ENCODE measurements at regions not wholly inside any gene's neighbourhood (a gene's known extent, or its start where the extent isn't known, plus 50 kb on each side); places are given as distances from the start of the nearest gene placed in this dataset.

DNA sequence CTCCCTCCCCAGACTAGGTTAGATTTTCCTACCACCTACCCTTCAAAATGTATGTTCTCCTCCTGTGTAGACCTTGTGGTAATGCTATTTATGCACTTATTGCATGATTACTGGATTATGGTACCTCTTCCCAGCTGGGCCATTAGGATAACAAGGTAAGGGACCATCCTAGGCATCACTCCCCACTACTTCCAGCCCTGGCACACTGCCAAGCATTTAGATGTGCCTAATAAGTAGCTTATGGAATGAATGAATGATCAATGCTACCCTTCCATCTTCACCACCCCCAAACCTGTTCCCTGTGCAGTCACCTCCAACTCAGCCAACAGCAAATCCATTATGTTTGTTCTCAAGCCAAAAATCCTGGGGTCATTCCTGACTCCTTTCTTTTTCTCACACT, 93.4 kb downstream of the C1QL2 start:
- intact Hi-C loops (cut with micrococcal nuclease; ENCODE audit: unreplicated experiment) (no loop called here), in situ Hi-C loops (cut with HindIII; ENCODE audit: extremely low pct_ligation_motif_present, low pct_unique_long_range_greater_than_20kb) (no loop called here)
- H3K4me3 ChIP-seq (replicated peaks in 1 of 3; ENCODE audit: insufficient read depth in 1 of 3, low read depth in 2 of 3, low read length in 3 of 3), result no peak overlapping the region
- H3K79me2 ChIP-seq (ENCODE audit: insufficient read depth, low read length), result no peaks in the 10 kb centered on the region
- H3K4me1 ChIP-seq (ENCODE audit: insufficient read depth, low read length), result no peaks in the 10 kb centered on the region
- no peaks in the 10 kb centered on the region for H3K36me3 ChIP-seq (replicated peaks in 1 of 2; ENCODE audit: control insufficient read depth in 1 of 2, insufficient read depth in 2 of 2, low read length in 2 of 2)
- ATAC-seq, result no peak
- no peaks in the 10 kb centered on the region; a peak in 1 of 5 replicates for H3K27me3 ChIP-seq (ENCODE audit: control insufficient read depth in 1 of 2, insufficient read depth in 2 of 2, low read length in 2 of 2)
- no peaks in the 10 kb centered on the region for H3K9me3 ChIP-seq (ENCODE audit: low read length)
- H4K20me1 ChIP-seq (ENCODE audit: insufficient read depth, low read length), result no peaks in the 10 kb centered on the region
- DNase-seq (ENCODE audit: low spot score), result no peak
- ChIA-PET CTCF (ENCODE audit: low intra/inter-chr PET ratio, low total read pairs) (no interaction called here), POLR2A (no interaction called here)
- H3K9ac ChIP-seq (ENCODE audit: insufficient read depth, low read depth, low read length), result no peak overlapping the region
- no peak overlapping the region for H2AFZ ChIP-seq (ENCODE audit: low read length)
- TF ChIP-seq, protein P1, sequence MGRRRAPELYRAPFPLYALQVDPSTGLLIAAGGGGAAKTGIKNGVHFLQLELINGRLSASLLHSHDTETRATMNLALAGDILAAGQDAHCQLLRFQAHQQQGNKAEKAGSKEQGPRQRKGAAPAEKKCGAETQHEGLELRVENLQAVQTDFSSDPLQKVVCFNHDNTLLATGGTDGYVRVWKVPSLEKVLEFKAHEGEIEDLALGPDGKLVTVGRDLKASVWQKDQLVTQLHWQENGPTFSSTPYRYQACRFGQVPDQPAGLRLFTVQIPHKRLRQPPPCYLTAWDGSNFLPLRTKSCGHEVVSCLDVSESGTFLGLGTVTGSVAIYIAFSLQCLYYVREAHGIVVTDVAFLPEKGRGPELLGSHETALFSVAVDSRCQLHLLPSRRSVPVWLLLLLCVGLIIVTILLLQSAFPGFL (CRISPR knock-in tag; IDR thresholded peaks at IDR 0.05), result no peak
- TF ChIP-seq RFX1 (IDR thresholded peaks at IDR 0.05) (no peak), RORA (CRISPR knock-in tag; IDR thresholded peaks at IDR 0.05) (no peak), NFAT5 (CRISPR knock-in tag; IDR thresholded peaks at IDR 0.05) (no peak), LCORL (IDR thresholded peaks at IDR 0.05) (peak; percentile 72; the same call in 1 of the 2 replicates), LCORL (CRISPR knock-in tag; IDR thresholded peaks at IDR 0.05) (no peak), STAG1 (CRISPR knock-in tag; IDR thresholded peaks at IDR 0.05) (no peak), GFI1 (CRISPR knock-in tag; IDR thresholded peaks at IDR 0.05; ENCODE audit: borderline replicate concordance) (no peak)
- BruUV-seq (replicated peaks), result no TSS peak
- no peak overlapping the region for H3K4me2 ChIP-seq (ENCODE audit: low read depth, low read length)
- no peak overlapping the region for H3K27ac ChIP-seq (ENCODE audit: extremely low read length, insufficient read depth, low read length)
- no peak for FAIRE-seq

Measured in HepG2 (cell line).